ENCODE measurements at regions not wholly inside any gene's neighbourhood (a gene's known extent, or its start where the extent isn't known, plus 50 kb on each side); places are given as distances from the start of the nearest gene placed in this dataset.

GRCh38 chr5:82360022-82360421 is 81.9 kb upstream of the RPS23 start:
- no peak for TF ChIP-seq POLR2A (IDR thresholded peaks at IDR 0.05)
- TF ChIP-seq, protein P1, sequence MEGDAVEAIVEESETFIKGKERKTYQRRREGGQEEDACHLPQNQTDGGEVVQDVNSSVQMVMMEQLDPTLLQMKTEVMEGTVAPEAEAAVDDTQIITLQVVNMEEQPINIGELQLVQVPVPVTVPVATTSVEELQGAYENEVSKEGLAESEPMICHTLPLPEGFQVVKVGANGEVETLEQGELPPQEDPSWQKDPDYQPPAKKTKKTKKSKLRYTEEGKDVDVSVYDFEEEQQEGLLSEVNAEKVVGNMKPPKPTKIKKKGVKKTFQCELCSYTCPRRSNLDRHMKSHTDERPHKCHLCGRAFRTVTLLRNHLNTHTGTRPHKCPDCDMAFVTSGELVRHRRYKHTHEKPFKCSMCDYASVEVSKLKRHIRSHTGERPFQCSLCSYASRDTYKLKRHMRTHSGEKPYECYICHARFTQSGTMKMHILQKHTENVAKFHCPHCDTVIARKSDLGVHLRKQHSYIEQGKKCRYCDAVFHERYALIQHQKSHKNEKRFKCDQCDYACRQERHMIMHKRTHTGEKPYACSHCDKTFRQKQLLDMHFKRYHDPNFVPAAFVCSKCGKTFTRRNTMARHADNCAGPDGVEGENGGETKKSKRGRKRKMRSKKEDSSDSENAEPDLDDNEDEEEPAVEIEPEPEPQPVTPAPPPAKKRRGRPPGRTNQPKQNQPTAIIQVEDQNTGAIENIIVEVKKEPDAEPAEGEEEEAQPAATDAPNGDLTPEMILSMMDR (IDR thresholded peaks at IDR 0.05): no peak
- TF ChIP-seq EP300 (IDR thresholded peaks at IDR 0.05): no peak

All from tibial nerve (tissue), 4 donors.